GM18868 (cell line): ENCODE measurements at regions not wholly inside any gene's neighbourhood (a gene's known extent, or its start where the extent isn't known, plus 50 kb on each side); places are given as distances from the start of the nearest gene placed in this dataset.
"Not testable (repeated sequence)": the region's sequence is repeated elsewhere in the genome, so short reads cannot be mapped to it uniquely, and the experiment has no call there.

ENCODE experiments used
- ATAC-seq: cut with Tn5 transposase; IDR thresholded peaks from one replicate; pipeline ENCODE4 v1.9.1; 2021; ENCODE audit warnings: mild to moderate bottlenecking, moderate library complexity; ENCODE audit not compliant: unreplicated experiment

- ATAC-seq = no peak
Observed at GRCh38 chr18:60209042-60209441, 163.5 kb downstream of the MC4R start.

GRCh38 chr18:60202708-60203107, 169.9 kb downstream of the MC4R start:
- no peak for ATAC-seq

- no peak for ATAC-seq
Observed at GRCh38 chr18:60200558-60200957, 172.0 kb downstream of the MC4R start.

GRCh38 chr18:60199505-60199904, 173.1 kb downstream of the MC4R start:
- ATAC-seq = no peak

GRCh38 chr18:60197671-60198462, 174.7 kb downstream of the MC4R start:
- no peak for ATAC-seq

- ATAC-seq = no peak
Observed at GRCh38 chr18:60196836-60197606, 175.6 kb downstream of the MC4R start.

GRCh38 chr18:60193780-60194179, 178.8 kb downstream of the MC4R start:
- no peak for ATAC-seq

GRCh38 chr18:60191926-60192325, 180.6 kb downstream of the MC4R start:
- no peak for ATAC-seq

- no peak for ATAC-seq
Observed at GRCh38 chr18:60189856-60190255, 182.7 kb downstream of the MC4R start.

GRCh38 chr18:60188958-60189357, 183.6 kb downstream of the MC4R start:
- ATAC-seq = no peak

- ATAC-seq = no peak
Observed at GRCh38 chr18:60182223-60182622, 190.4 kb downstream of the MC4R start.

- no peak for ATAC-seq
Observed at GRCh38 chr18:60180671-60181070, 191.9 kb downstream of the MC4R start.

GRCh38 chr18:60178224-60178623, 194.4 kb downstream of the MC4R start:
- ATAC-seq = not testable (repeated sequence)

GRCh38 chr18:60176259-60176658, 196.3 kb downstream of the MC4R start:
- ATAC-seq = no peak

- no peak for ATAC-seq
Observed at GRCh38 chr18:60174832-60175231, 197.7 kb downstream of the MC4R start.

- ATAC-seq = no peak
Observed at GRCh38 chr18:60172030-60172429, 200.5 kb downstream of the MC4R start.

GRCh38 chr18:60163622-60164021, 209.0 kb downstream of the MC4R start:
- no peak for ATAC-seq

GRCh38 chr18:60162388-60162787, 210.2 kb downstream of the MC4R start:
- ATAC-seq = no peak

GRCh38 chr18:60157810-60158209, 214.8 kb downstream of the MC4R start:
- no peak for ATAC-seq

- no peak for ATAC-seq
Observed at GRCh38 chr18:60153376-60153775, 219.2 kb downstream of the MC4R start.

GRCh38 chr18:60149316-60149715, 223.3 kb downstream of the MC4R start:
- no peak for ATAC-seq

GRCh38 chr18:60147323-60147722, 225.3 kb downstream of the MC4R start:
- peak; percentile 53 for ATAC-seq
